GM12891 (cell line): ENCODE measurements at regions not wholly inside any gene's neighbourhood (a gene's known extent, or its start where the extent isn't known, plus 50 kb on each side); places are given as distances from the start of the nearest gene placed in this dataset.
"Not testable (repeated sequence)": the region's sequence is repeated elsewhere in the genome, so short reads cannot be mapped to it uniquely, and the experiment has no call there.

Source experiments
- POLR2A ChIP-seq: IDR thresholded peaks from 2 replicates; pipeline ENCODE4 v1.6.1; 2011; ENCODE audit warnings: low read depth, low read length, control low read depth
- POLR2AphosphoS5 ChIP-seq: IDR thresholded peaks from 2 replicates; pipeline ENCODE4 v1.6.1; 2011; ENCODE audit warnings: low read depth, low read length, control low read depth
- SPI1 ChIP-seq: IDR thresholded peaks from 2 replicates; pipeline ENCODE4 v1.6.1; 2011; ENCODE audit warnings: low read depth, low read length, control low read depth

GRCh38 chr16:54727696-54728095 lies 203.0 kb upstream of the IRX5 start:
- not testable (repeated sequence) for TF ChIP-seq SPI1, POLR2AphosphoS5, POLR2A
